HL-60 (cell line): ENCODE measurements at regions not wholly inside any gene's neighbourhood (a gene's known extent, or its start where the extent isn't known, plus 50 kb on each side); places are given as distances from the start of the nearest gene placed in this dataset.

Source experiments
- DNase-seq, 2 experiments: peaks; one replicate each; pipeline ENCODE4 v3.0.0-alpha.2; 2010 to 2020; ENCODE audit warnings: low read depth in 1 of 2, low spot score in 1 of 2
- H3K27ac ChIP-seq: fragments of 250-450 bp; sonication (Bioruptor Pico); replicated peaks from 2 replicates; pipeline ENCODE4 v1.5.1; 2020; ENCODE audit warnings: mild to moderate bottlenecking, moderate library complexity
- H3K27me3 ChIP-seq: fragments of 250-450 bp; sonication (Bioruptor Pico); 2 replicates; pipeline ENCODE4 v1.5.1; 2021; ENCODE audit warnings: mild to moderate bottlenecking, moderate library complexity; ENCODE audit not compliant: insufficient read depth, poor library complexity, severe bottlenecking
- H3K4me3 ChIP-seq: replicated peaks from 2 replicates; pipeline ENCODE4 v1.5.1; 2011; ENCODE audit warnings: mild to moderate bottlenecking, control low read depth, low read length; ENCODE audit not compliant: insufficient read depth
- CTCF ChIP-seq: IDR thresholded peaks from one replicate; pipeline ENCODE4 v1.5.1; 2011; ENCODE audit warnings: low read length, control low read depth, inconsistent platforms; ENCODE audit not compliant: insufficient read depth
- GABPA ChIP-seq: IDR thresholded peaks from 2 replicates; pipeline ENCODE4 v1.6.1; 2012; ENCODE audit warnings: low read depth
- POLR2AphosphoS5 ChIP-seq: IDR thresholded peaks from 2 replicates; pipeline ENCODE4 v1.6.1; 2012; ENCODE audit warnings: low read depth
- SPI1 ChIP-seq: IDR thresholded peaks from 2 replicates; pipeline ENCODE4 v1.6.1; 2012; ENCODE audit warnings: low read depth, mild to moderate bottlenecking, borderline replicate concordance
- TF ChIP-seq, protein P1 (sequence below): IDR thresholded peaks from 2 replicates; pipeline ENCODE4 v1.6.1; 2012; ENCODE audit warnings: low read depth; ENCODE audit not compliant: insufficient replicate concordance

- no peak for DNase-seq
- Histone ChIP-seq H3K27me3 (no peaks in the 10 kb centered on the region), H3K4me3 (no peak overlapping the region), H3K27ac (no peak overlapping the region)
- TF ChIP-seq GABPA (no peak), POLR2AphosphoS5 (no peak)
- TF ChIP-seq, protein P1, sequence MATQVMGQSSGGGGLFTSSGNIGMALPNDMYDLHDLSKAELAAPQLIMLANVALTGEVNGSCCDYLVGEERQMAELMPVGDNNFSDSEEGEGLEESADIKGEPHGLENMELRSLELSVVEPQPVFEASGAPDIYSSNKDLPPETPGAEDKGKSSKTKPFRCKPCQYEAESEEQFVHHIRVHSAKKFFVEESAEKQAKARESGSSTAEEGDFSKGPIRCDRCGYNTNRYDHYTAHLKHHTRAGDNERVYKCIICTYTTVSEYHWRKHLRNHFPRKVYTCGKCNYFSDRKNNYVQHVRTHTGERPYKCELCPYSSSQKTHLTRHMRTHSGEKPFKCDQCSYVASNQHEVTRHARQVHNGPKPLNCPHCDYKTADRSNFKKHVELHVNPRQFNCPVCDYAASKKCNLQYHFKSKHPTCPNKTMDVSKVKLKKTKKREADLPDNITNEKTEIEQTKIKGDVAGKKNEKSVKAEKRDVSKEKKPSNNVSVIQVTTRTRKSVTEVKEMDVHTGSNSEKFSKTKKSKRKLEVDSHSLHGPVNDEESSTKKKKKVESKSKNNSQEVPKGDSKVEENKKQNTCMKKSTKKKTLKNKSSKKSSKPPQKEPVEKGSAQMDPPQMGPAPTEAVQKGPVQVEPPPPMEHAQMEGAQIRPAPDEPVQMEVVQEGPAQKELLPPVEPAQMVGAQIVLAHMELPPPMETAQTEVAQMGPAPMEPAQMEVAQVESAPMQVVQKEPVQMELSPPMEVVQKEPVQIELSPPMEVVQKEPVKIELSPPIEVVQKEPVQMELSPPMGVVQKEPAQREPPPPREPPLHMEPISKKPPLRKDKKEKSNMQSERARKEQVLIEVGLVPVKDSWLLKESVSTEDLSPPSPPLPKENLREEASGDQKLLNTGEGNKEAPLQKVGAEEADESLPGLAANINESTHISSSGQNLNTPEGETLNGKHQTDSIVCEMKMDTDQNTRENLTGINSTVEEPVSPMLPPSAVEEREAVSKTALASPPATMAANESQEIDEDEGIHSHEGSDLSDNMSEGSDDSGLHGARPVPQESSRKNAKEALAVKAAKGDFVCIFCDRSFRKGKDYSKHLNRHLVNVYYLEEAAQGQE = no peak
Observed at GRCh38 chr9:29021632-29022031, 1448.4 kb upstream of the C9orf72 start.

- H3K4me3 ChIP-seq = no peak overlapping the region
- no peak overlapping the region for H3K27ac ChIP-seq
- no peak for TF ChIP-seq GABPA
- TF ChIP-seq SPI1 = no peak
- no peak for TF ChIP-seq POLR2AphosphoS5
- TF ChIP-seq, protein P1 = no peak
- TF ChIP-seq CTCF = no peak
- no peak for DNase-seq
- H3K27me3 ChIP-seq = no peaks in the 10 kb centered on the region
Observed at GRCh38 chr9:29038332-29038731, 1465.1 kb upstream of the C9orf72 start.

DNA sequence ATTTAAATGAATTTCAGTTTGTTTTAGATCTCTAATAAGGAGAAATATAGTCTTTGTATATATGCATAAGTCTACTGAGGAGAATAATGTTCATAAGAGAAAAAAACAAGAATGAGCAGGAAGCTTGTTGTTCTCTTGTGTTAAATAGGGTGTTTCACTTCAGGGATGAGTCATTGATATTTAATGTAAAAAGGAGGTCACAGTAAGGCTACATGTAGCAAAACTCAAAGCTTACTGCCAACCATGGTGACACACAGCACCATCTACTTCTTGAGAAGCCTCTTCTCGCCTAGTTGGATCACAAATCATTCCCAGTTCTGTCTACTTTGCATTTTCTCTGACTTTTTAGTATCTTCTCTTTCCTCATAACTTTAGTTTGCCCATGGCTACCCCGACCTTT is 1466.0 kb upstream of the C9orf72 start:
- TF ChIP-seq POLR2AphosphoS5 (no peak), SPI1 (no peak), GABPA (no peak)
- TF ChIP-seq, protein P1 = no peak
- H3K27me3 ChIP-seq = no peaks in the 10 kb centered on the region

DNA sequence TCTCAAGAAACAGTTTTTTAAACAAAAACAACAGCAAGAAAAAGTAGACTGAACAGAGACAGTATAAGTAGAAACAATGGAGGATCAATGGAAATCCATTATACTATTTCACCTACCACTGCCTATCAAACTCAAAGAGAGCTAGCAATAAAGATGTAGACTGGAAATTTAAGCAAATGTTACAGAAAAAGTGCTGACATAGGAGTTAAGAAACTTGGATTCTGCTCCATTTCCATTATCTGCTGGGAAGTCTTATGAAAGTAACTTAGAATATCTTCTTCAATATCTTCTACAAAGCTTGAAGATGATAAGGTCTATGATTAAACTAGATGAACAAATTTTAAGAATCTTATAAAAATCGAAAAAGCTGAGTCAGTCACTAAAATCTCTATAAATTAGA is 1469.8 kb upstream of the C9orf72 start:
- Histone ChIP-seq H3K27ac (no peak overlapping the region), H3K27me3 (no peaks in the 10 kb centered on the region), H3K4me3 (no peak overlapping the region)
- DNase-seq = no peak
- TF ChIP-seq POLR2AphosphoS5 (no peak), GABPA (no peak), SPI1 (no peak), CTCF (no peak)
- TF ChIP-seq, protein P1 = no peak

More for the DNA sequence above, 1466.0 kb upstream of the C9orf72 start:
- Histone ChIP-seq H3K4me3 (no peak overlapping the region), H3K27ac (no peak overlapping the region)
- DNase-seq = no peak
